Stomach (tissue), 4 donors: ENCODE measurements at regions not wholly inside any gene's neighbourhood (a gene's known extent, or its start where the extent isn't known, plus 50 kb on each side); places are given as distances from the start of the nearest gene placed in this dataset.

Experiments
- CTCF ChIP-seq, 7 experiments: fragments of 450-650 bp in 4 of 7; fragments of 200-600 bp in 3 of 7; sonication (generic) in 3 of 7; IDR thresholded peaks; one replicate each; pipeline ENCODE4 v1.5.1; 2016 to 2019; ENCODE audit warnings: antibody characterized with exemption in 7 of 7, control low read depth in 2 of 7, mild to moderate bottlenecking in 1 of 7
- EP300 ChIP-seq: sonication (generic); formaldehyde crosslinking; IDR thresholded peaks from one replicate; pipeline ENCODE4 v1.6.1; 2017; ENCODE audit warnings: antibody characterized with exemption
- POLR2A ChIP-seq, 4 donors: fragments of 450-650 bp; IDR thresholded peaks; one replicate each; pipeline ENCODE4 v1.6.1; 2016; ENCODE audit warnings: antibody characterized with exemption in 4 of 4, control low read depth in 2 of 4, mild to moderate bottlenecking in 1 of 4, moderate library complexity in 1 of 4
- POLR2AphosphoS5 ChIP-seq, 3 donors: sonication (generic); formaldehyde crosslinking; IDR thresholded peaks; one replicate each; pipeline ENCODE4 v1.6.1; 2016; ENCODE audit warnings: antibody characterized with exemption in 3 of 3

- TF ChIP-seq POLR2A (IDR thresholded peaks at IDR 0.05) (no peak), CTCF (IDR thresholded peaks at IDR 0.05) (no peak), POLR2AphosphoS5 (IDR thresholded peaks at IDR 0.05) (no peak), EP300 (no peak)
These were observed 60.7 kb upstream of the SIAH1 start for GRCh38 chr16:48445782-48446533.
